H1 (cell line): ENCODE measurements at regions not wholly inside any gene's neighbourhood (a gene's known extent, or its start where the extent isn't known, plus 50 kb on each side); places are given as distances from the start of the nearest gene placed in this dataset.

Experiments used
- CTCF ChIA-PET: fragments of 300-600 bp; sonication (Branson Sonifier 250); formaldehyde crosslinking; loops from one replicate; lab custom pipeline; 2021; ENCODE audit not compliant: partially characterized antibody; lab: Charles Lee
- POLR2A ChIA-PET: fragments of 300-600 bp; sonication (Branson Sonifier 250); formaldehyde crosslinking; loops from one replicate; lab custom pipeline; 2021; ENCODE audit warnings: inconsistent platforms; ENCODE audit not compliant: partially characterized antibody; lab: Charles Lee
- DNase-seq, 2 experiments: peaks; one replicate each; pipeline versions ENCODE4 v3.0.0 to v3.0.0-alpha.2; 2010 to 2022; ENCODE audit warnings: low spot score in 2 of 2, low read depth in 1 of 2, mixed read lengths in 1 of 2
- FAIRE-seq: peaks from 2 replicates; lab custom pipeline; 2011; peaks lifted over from hg19 to GRCh38; lab: Jason Lieb, UNC
- H2AFZ ChIP-seq: 2 replicates; pipeline ENCODE4 v1.8.1; 2012; ENCODE audit warnings: low read length, inconsistent platforms
- H2AK5ac ChIP-seq: 2 replicates; pipeline ENCODE4 v1.6.1; 2013; ENCODE audit warnings: low read depth, low read length
- H2BK120ac ChIP-seq: replicated peaks from 2 replicates; pipeline ENCODE3; 2013; ENCODE audit warnings: low read depth, low read length, inconsistent platforms
- H2BK12ac ChIP-seq: 2 replicates; pipeline ENCODE4 v1.6.1; 2013; ENCODE audit warnings: low read depth, low read length
- H2BK15ac ChIP-seq: 2 replicates; pipeline ENCODE4 v1.6.1; 2013; ENCODE audit warnings: low read length
- H2BK20ac ChIP-seq: 2 replicates; pipeline ENCODE4 v1.6.1; 2013; ENCODE audit warnings: low read length
- H2BK5ac ChIP-seq: 2 replicates; pipeline ENCODE4 v1.6.1; 2013; ENCODE audit warnings: low read depth, low read length
- H3K14ac ChIP-seq: 2 replicates; pipeline ENCODE4 v1.6.1; 2013; ENCODE audit warnings: inconsistent platforms; ENCODE audit not compliant: insufficient read length
- H3K18ac ChIP-seq: 2 replicates; pipeline ENCODE4 v1.6.1; 2013; ENCODE audit warnings: low read length; ENCODE audit errors: extremely low read depth
- H3K23ac ChIP-seq: 2 replicates; pipeline ENCODE4 v1.6.1; 2013; ENCODE audit warnings: inconsistent platforms; ENCODE audit not compliant: insufficient read length
- H3K23me2 ChIP-seq: 2 replicates; pipeline ENCODE4 v1.6.1; 2013; ENCODE audit warnings: low read depth, low read length
- H3K27ac ChIP-seq: 2 replicates; pipeline ENCODE4 v1.6.1; 2011; ENCODE audit warnings: low read depth, low read length, inconsistent platforms
- H3K27me3 ChIP-seq, 4 experiments: replicated peaks in 1 of 4; 1 replicate in 1 of 4; 2 replicates in 3 of 4; pipeline versions ENCODE4 v1.6.1 to v1.8.1; 2011 to 2013; ENCODE audit warnings: low read length in 3 of 4, mild to moderate bottlenecking in 3 of 4, inconsistent platforms in 2 of 4, mixed read lengths in 2 of 4, moderate library complexity in 1 of 4; ENCODE audit not compliant: control insufficient read depth in 3 of 4, insufficient read depth in 3 of 4; ENCODE audit errors: extremely low read depth in 1 of 4
- H3K36me3 ChIP-seq, 4 experiments: 2 replicates each; pipeline versions ENCODE4 v1.6.1 to v1.8.1; 2011 to 2013; ENCODE audit warnings: mild to moderate bottlenecking in 4 of 4, low read length in 3 of 4, moderate library complexity in 2 of 4, control low read depth in 1 of 4, inconsistent platforms in 1 of 4; ENCODE audit not compliant: insufficient read depth in 4 of 4, control insufficient read depth in 2 of 4
- H3K4ac ChIP-seq: replicated peaks from 2 replicates; pipeline ENCODE3; 2013; ENCODE audit warnings: low read length, low read depth, mixed read lengths, inconsistent platforms; ENCODE audit not compliant: insufficient read length
- H3K4me1 ChIP-seq, 4 experiments: replicated peaks in 1 of 4; 1 replicate in 1 of 4; 2 replicates in 3 of 4; pipeline versions ENCODE4 v1.6.1 to v1.8.1; 2011 to 2013; ENCODE audit warnings: low read length in 3 of 4, inconsistent platforms in 2 of 4, mixed read lengths in 1 of 4; ENCODE audit not compliant: insufficient read depth in 4 of 4, control insufficient read depth in 3 of 4
- H3K4me2 ChIP-seq, 2 experiments: 2 replicates each; pipeline versions ENCODE4 v1.6.1 to v1.8.1; 2011 to 2013; ENCODE audit warnings: low read depth in 2 of 2, low read length in 2 of 2, control low read depth in 1 of 2, inconsistent platforms in 1 of 2, mild to moderate bottlenecking in 1 of 2; ENCODE audit not compliant: insufficient read depth in 1 of 2
- H3K4me3 ChIP-seq, 4 experiments: fragments of 200-600, 300-600 bp in 1 of 4; sonication (generic), shearing (Covaris generic), sonication (Bioruptor Twin) in 1 of 4; 2 replicates each; pipeline versions ENCODE4 v1.5.1 to v1.8.1; 2011 to 2016; ENCODE audit warnings: low read length in 4 of 4, low read depth in 3 of 4, control low read depth in 2 of 4, inconsistent platforms in 2 of 4, mild to moderate bottlenecking in 2 of 4, mixed read lengths in 1 of 4, moderate library complexity in 1 of 4; ENCODE audit not compliant: insufficient read depth in 2 of 4; ENCODE audit errors: extremely low read depth in 1 of 4
- H3K56ac ChIP-seq: replicated peaks from 2 replicates; pipeline ENCODE3; 2013; ENCODE audit warnings: low read depth, mild to moderate bottlenecking, mixed read lengths, low read length, inconsistent platforms; ENCODE audit not compliant: insufficient read length
- H3K79me1 ChIP-seq: 2 replicates; pipeline ENCODE4 v1.6.1; 2013; ENCODE audit warnings: low read depth, low read length, control low read depth
- H3K79me2 ChIP-seq, 2 experiments: 2 replicates each; pipeline versions ENCODE4 v1.6.1 to v1.8.1; 2012 to 2013; ENCODE audit warnings: low read length in 2 of 2, mild to moderate bottlenecking in 2 of 2, inconsistent platforms in 1 of 2; ENCODE audit not compliant: insufficient read depth in 2 of 2, control insufficient read depth in 1 of 2
- H3K9ac ChIP-seq, 4 experiments: replicated peaks in 1 of 4; 1 replicate in 1 of 4; 2 replicates in 3 of 4; pipeline versions ENCODE4 v1.6.1 to v1.8.1; 2011 to 2013; ENCODE audit warnings: low read depth in 3 of 4, low read length in 3 of 4, control low read depth in 2 of 4, mild to moderate bottlenecking in 2 of 4, moderate library complexity in 2 of 4, inconsistent platforms in 1 of 4; ENCODE audit errors: extremely low read depth in 1 of 4
- H3K9me3 ChIP-seq, 2 experiments: 2 replicates each; pipeline versions ENCODE4 v1.6.1 to v1.8.1; 2012 to 2013; ENCODE audit warnings: mild to moderate bottlenecking in 2 of 2, moderate library complexity in 2 of 2, control low read depth in 1 of 2, inconsistent platforms in 1 of 2, low read depth in 1 of 2, low read length in 1 of 2, mixed read lengths in 1 of 2; ENCODE audit not compliant: insufficient read depth in 2 of 2
- H4K20me1 ChIP-seq, 2 experiments: replicated peaks in 1 of 2; 2 replicates each; pipeline versions ENCODE3 to v1.8.1; 2011 to 2013; ENCODE audit warnings: inconsistent platforms in 2 of 2, low read length in 2 of 2, mild to moderate bottlenecking in 1 of 2; ENCODE audit not compliant: insufficient read depth in 2 of 2, control insufficient read depth in 1 of 2
- H4K5ac ChIP-seq: 2 replicates; pipeline ENCODE4 v1.6.1; 2013; ENCODE audit warnings: low read length, low read depth, mixed read lengths, inconsistent platforms; ENCODE audit not compliant: insufficient read length
- H4K8ac ChIP-seq: 2 replicates; pipeline ENCODE4 v1.8.0; 2013; ENCODE audit warnings: mild to moderate bottlenecking, moderate library complexity, low read length, inconsistent platforms; ENCODE audit not compliant: insufficient read depth; ENCODE audit errors: extremely low read depth
- H4K91ac ChIP-seq: replicated peaks from 2 replicates; pipeline ENCODE3; 2013; ENCODE audit warnings: low read length, mixed read lengths, inconsistent platforms; ENCODE audit not compliant: insufficient read length
- CBX5 ChIP-seq: fragments of 300-800, 300-1000 bp; sonication (generic); IDR thresholded peaks from 2 replicates; pipeline ENCODE4 v1.7.1; 2016; ENCODE audit warnings: antibody characterized with exemption, low read length, low read depth
- EGR1 ChIP-seq: IDR thresholded peaks from 2 replicates; pipeline ENCODE4 v1.6.1; 2011; ENCODE audit warnings: low read depth, low read length, borderline replicate concordance
- JUND ChIP-seq: IDR thresholded peaks from 2 replicates; pipeline ENCODE4 v1.6.1; 2011; ENCODE audit warnings: mild to moderate bottlenecking, improper control_type of control experiment, low read length
- KDM4A ChIP-seq: IDR thresholded peaks from one replicate; pipeline ENCODE4 v1.7.1; 2012; ENCODE audit warnings: low read depth, mild to moderate bottlenecking, moderate library complexity, low read length, inconsistent platforms; ENCODE audit not compliant: severe bottlenecking
- KDM5A ChIP-seq: fragments of 200-600 bp; IDR thresholded peaks from 2 replicates; pipeline ENCODE4 v1.7.1; 2012; ENCODE audit warnings: mild to moderate bottlenecking, low read length, inconsistent platforms, mixed read lengths
- POU5F1 ChIP-seq: IDR thresholded peaks from 2 replicates; pipeline ENCODE4 v1.6.1; 2011; ENCODE audit warnings: low read depth, mild to moderate bottlenecking, low read length, moderate library complexity
- SIN3A ChIP-seq, 2 experiments: IDR thresholded peaks in 1 of 2; conservative IDR thresholded peaks in 1 of 2; 2 replicates each; pipeline ENCODE4 v1.6.1; 2011 to 2012; ENCODE audit warnings: low read length in 2 of 2, improper control_type of control experiment in 1 of 2, low read depth in 1 of 2, mild to moderate bottlenecking in 1 of 2
- TAF7 ChIP-seq: optimal IDR thresholded peaks from 2 replicates; pipeline ENCODE3; 2011; ENCODE audit warnings: low read depth, mild to moderate bottlenecking, inconsistent platforms, low read length, moderate library complexity, borderline replicate concordance
- TEAD4 ChIP-seq: IDR thresholded peaks from 2 replicates; pipeline ENCODE4 v1.6.1; 2012; ENCODE audit warnings: low read depth, low read length, inconsistent platforms, mixed read lengths
- WGBS, 2 experiments: shearing (Covaris generic) in 1 of 2; methylation state at CpG; one replicate each; pipeline versions ENCODE4 v1.1.6 to v1.1.7; 2013 to 2015; ENCODE audit warnings: low lambda C conversion rate in 2 of 2, mixed read lengths in 2 of 2, inconsistent platforms in 1 of 2, low coverage in 1 of 2, missing lambda C conversion rate in 1 of 2; ENCODE audit not compliant: insufficient replicate concordance in 2 of 2, insufficient coverage in 1 of 2, insufficient read length in 1 of 2; ENCODE audit errors: extremely low coverage in 1 of 2, missing lambda C conversion rate in 1 of 2; 5-methylcytosine and 5-hydroxymethylcytosine counted together
- TF ChIP-seq, protein P1 (sequence below): IDR thresholded peaks from 2 replicates; pipeline ENCODE4 v1.6.1; 2011; ENCODE audit warnings: low read length, improper control_type of control experiment
- TF ChIP-seq, protein P2 (sequence below): IDR thresholded peaks from 2 replicates; pipeline ENCODE4 v1.6.1; 2012; ENCODE audit warnings: low read length, inconsistent platforms

DNA sequence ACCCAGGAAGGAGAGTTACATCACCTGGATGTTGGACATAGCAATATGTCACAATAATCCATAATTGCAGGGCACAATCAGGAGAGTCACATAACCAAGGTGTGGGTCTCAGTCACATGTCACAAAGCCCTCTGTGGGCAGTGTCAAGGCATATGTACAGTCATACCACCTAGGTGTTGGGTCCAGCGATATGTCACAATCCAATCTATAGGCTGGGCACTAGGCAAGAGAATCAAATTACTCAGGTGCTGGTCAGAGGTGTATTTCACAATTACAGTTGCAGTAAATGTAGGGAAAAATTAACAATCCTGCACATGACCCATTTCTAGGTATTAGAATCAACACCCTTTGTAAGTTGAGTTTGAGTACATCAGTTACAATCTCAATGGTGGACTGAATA lies 126.2 kb upstream of the ZNF91 start:
- Histone ChIP-seq H3K27ac (no peak overlapping the region), H3K56ac (no peak overlapping the region), H2AK5ac (no peak overlapping the region), H3K4me3 (no peak overlapping the region), H4K5ac (no peak overlapping the region), H3K23me2 (no peaks in the 10 kb centered on the region; the same call in 1 of the 2 replicates), H3K4ac (no peak overlapping the region), H4K8ac (no peak overlapping the region), H3K23ac (no peak overlapping the region), H3K79me2 (no peaks in the 10 kb centered on the region), H4K91ac (no peak overlapping the region), H2BK120ac (no peak overlapping the region), H3K27me3 (no peaks in the 10 kb centered on the region), H3K79me1 (no peaks in the 10 kb centered on the region), H3K4me2 (no peak overlapping the region), H4K20me1 (no peaks in the 10 kb centered on the region), H3K9me3 (peaks cover 46 to 81% of the 10 kb centered on the region in 2 experiments), H3K14ac (no peak overlapping the region), H3K9ac (no peak overlapping the region), H2BK15ac (no peak overlapping the region), H2BK20ac (no peak overlapping the region), H3K18ac (no peak overlapping the region), H3K4me1 (no peaks in the 10 kb centered on the region), H2BK5ac (no peak overlapping the region), H2AFZ (no peak overlapping the region), H3K36me3 (no peaks in the 10 kb centered on the region), H2BK12ac (no peak overlapping the region)
- ChIA-PET CTCF (no interaction called here), POLR2A (no interaction called here)
- FAIRE-seq = no peak
- TF ChIP-seq EGR1 (no peak), SIN3A (conservative IDR thresholded peaks at IDR 0.05 in 1 of 2, IDR thresholded peaks at IDR 0.05 in 1 of 2; ENCODE audit: low read depth in 1 of 2, low read length in 2 of 2) (no peak), KDM4A (no peak), TEAD4 (no peak), CBX5 (no peak), TAF7 (no peak), KDM5A (no peak), POU5F1 (no peak), JUND (no peak)
- TF ChIP-seq, protein P1, sequence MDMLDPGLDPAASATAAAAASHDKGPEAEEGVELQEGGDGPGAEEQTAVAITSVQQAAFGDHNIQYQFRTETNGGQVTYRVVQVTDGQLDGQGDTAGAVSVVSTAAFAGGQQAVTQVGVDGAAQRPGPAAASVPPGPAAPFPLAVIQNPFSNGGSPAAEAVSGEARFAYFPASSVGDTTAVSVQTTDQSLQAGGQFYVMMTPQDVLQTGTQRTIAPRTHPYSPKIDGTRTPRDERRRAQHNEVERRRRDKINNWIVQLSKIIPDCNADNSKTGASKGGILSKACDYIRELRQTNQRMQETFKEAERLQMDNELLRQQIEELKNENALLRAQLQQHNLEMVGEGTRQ = no peak
- TF ChIP-seq, protein P2, sequence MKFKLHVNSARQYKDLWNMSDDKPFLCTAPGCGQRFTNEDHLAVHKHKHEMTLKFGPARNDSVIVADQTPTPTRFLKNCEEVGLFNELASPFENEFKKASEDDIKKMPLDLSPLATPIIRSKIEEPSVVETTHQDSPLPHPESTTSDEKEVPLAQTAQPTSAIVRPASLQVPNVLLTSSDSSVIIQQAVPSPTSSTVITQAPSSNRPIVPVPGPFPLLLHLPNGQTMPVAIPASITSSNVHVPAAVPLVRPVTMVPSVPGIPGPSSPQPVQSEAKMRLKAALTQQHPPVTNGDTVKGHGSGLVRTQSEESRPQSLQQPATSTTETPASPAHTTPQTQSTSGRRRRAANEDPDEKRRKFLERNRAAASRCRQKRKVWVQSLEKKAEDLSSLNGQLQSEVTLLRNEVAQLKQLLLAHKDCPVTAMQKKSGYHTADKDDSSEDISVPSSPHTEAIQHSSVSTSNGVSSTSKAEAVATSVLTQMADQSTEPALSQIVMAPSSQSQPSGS = no peak
- no peak for DNase-seq
- WGBS, 2 experiments = 65% methylated on average over 1 of the region's 1 CpG; no CpG with 5 or more reads in 1 of the 2 experiments
